ENCODE measurements at regions not wholly inside any gene's neighbourhood (a gene's known extent, or its start where the extent isn't known, plus 50 kb on each side); places are given as distances from the start of the nearest gene placed in this dataset.

GRCh38 chr13:29664591-29664990 lies 69.1 kb upstream of the SLC7A1 start:
- DNase-seq (ENCODE audit: low spot score), result no peak

DNA sequence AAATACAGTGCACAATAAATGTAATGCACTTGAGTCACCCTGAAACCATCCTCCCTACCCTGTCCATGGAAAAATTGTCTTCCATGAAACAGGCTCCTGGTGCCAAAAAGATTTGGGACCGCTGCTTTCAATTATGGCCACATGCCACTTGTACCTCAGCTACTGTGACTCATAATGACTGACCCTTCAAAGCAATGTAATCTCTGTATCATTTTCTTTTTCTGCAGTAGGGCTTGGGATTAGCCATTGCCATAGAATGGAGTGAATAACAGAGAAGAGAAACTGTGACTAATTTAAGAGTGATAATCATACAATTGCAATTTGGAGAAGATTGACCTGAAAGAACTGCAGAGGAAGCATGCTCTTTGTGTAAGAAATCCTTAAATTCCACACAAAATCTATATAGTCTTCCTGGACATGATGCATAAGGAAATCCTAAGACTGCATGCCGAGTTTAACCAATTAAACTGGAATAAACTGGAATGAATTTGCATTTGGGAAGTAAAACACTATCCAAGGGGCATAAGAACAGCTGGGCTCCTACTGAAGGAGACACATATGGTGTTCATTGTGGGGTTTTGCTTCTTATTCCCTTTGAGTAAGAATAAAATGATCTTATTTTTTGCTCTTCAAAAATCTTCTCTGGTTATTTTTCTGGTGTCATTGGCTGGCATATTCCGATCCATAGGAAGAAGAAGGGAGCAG lies 59.5 kb upstream of the SLC7A1 start:
- no peak for DNase-seq (ENCODE audit: low spot score)

DNA sequence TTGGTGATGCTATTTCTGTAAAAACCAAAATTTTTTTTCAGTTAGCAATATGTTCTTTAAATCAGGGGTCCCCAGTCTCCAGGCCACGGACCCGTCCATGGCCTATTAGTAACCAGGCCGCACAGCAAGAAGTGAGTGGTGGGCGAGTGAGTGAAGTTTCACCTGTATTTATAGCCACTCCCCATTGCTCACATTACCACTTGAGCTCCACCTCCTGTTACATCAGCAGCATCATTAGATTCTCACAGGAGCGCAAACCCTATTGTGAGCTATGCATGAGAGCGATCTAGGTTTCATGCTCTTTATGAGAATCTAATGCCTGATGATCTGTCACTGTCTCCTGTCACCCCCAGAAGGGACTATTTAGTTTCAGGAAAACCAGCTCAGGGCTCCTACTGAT lies 58.9 kb upstream of the SLC7A1 start:
- no peak for DNase-seq (ENCODE audit: low spot score)

- no peak for DNase-seq (ENCODE audit: low spot score)
Observed at GRCh38 chr13:29648760-29649159, 53.3 kb upstream of the SLC7A1 start.
